ENCODE measurements at regions not wholly inside any gene's neighbourhood (a gene's known extent, or its start where the extent isn't known, plus 50 kb on each side); places are given as distances from the start of the nearest gene placed in this dataset.
"Not testable (repeated sequence)": the region's sequence is repeated elsewhere in the genome, so short reads cannot be mapped to it uniquely, and the experiment has no call there.

GRCh38 chr15:69603369-69604071, 150.9 kb downstream of the RPLP1 start:
- DNase-seq: no peak

GRCh38 chr15:69604072-69604411, 151.4 kb downstream of the RPLP1 start:
- no peak for DNase-seq

GRCh38 chr15:69606144-69606543, 153.5 kb downstream of the RPLP1 start:
- no peak for DNase-seq

- no peak for DNase-seq
These were observed 154.4 kb downstream of the RPLP1 start for GRCh38 chr15:69606921-69607500.

GRCh38 chr15:69608661-69609060, 156.0 kb downstream of the RPLP1 start:
- DNase-seq: no peak

- DNase-seq: peak in 1 of 2 donors; percentile 14
These were observed 156.6 kb downstream of the RPLP1 start for GRCh38 chr15:69609176-69609575.

- no peak for DNase-seq
These were observed 157.2 kb downstream of the RPLP1 start for GRCh38 chr15:69609776-69610175.

GRCh38 chr15:69610277-69610676, 157.7 kb downstream of the RPLP1 start:
- DNase-seq: no peak

GRCh38 chr15:69610858-69611257, 158.2 kb downstream of the RPLP1 start:
- DNase-seq: no peak

GRCh38 chr15:69612112-69612511, 159.5 kb downstream of the RPLP1 start:
- no peak for DNase-seq

- no peak for DNase-seq
These were observed 160.6 kb downstream of the RPLP1 start for GRCh38 chr15:69613182-69613581.

GRCh38 chr15:69613988-69614387, 161.4 kb downstream of the RPLP1 start:
- no peak for DNase-seq

- no peak for DNase-seq
These were observed 163.1 kb downstream of the RPLP1 start for GRCh38 chr15:69615736-69616135.

GRCh38 chr15:69616558-69616957, 163.9 kb downstream of the RPLP1 start:
- no peak for DNase-seq

GRCh38 chr15:69617144-69617543, 164.5 kb downstream of the RPLP1 start:
- DNase-seq: not testable (repeated sequence)

GRCh38 chr15:69623392-69624154, 171.0 kb downstream of the RPLP1 start:
- no peak for DNase-seq

GRCh38 chr15:69624155-69624520, 171.5 kb downstream of the RPLP1 start:
- DNase-seq: no peak

GRCh38 chr15:69624816-69625215, 172.2 kb downstream of the RPLP1 start:
- DNase-seq: no peak

GRCh38 chr15:69625328-69625727, 172.7 kb downstream of the RPLP1 start:
- no peak for DNase-seq

GRCh38 chr15:69626095-69627066, 173.8 kb downstream of the RPLP1 start:
- DNase-seq: no peak

- DNase-seq: no peak
These were observed 175.0 kb downstream of the RPLP1 start for GRCh38 chr15:69627548-69628158.

- no peak for DNase-seq
These were observed 175.9 kb downstream of the RPLP1 start for GRCh38 chr15:69628256-69629093.

All from CD4-positive, alpha-beta T cell treated with Interleukin-1 beta for 1 hour (primary cell).